Tibial artery (tissue), 4 donors: ENCODE measurements at regions not wholly inside any gene's neighbourhood (a gene's known extent, or its start where the extent isn't known, plus 50 kb on each side); places are given as distances from the start of the nearest gene placed in this dataset.

ENCODE experiments used
- DNase-seq, 2 donors: peaks; one replicate each; pipeline ENCODE4 v3.0.0-alpha.2; 2019
- H3K27ac ChIP-seq, 2 donors: fragments of 200-600 bp; sonication (generic) in 1 of 2; 1 replicate in 1 of 2; 2 replicates in 1 of 2; pipeline ENCODE4 v1.5.1; 2018 to 2019; ENCODE audit warnings: mild to moderate bottlenecking in 1 of 2
- H3K27me3 ChIP-seq, 2 donors: fragments of 200-600 bp; sonication (generic) in 1 of 2; one replicate each; pipeline versions ENCODE4 v1.5.1 to v1.6.0; 2016 to 2019
- H3K36me3 ChIP-seq, 3 donors: fragments of 200-600 bp; sonication (generic) in 2 of 3; one replicate each; pipeline ENCODE4 v1.5.1; 2016 to 2019; ENCODE audit warnings: mild to moderate bottlenecking in 2 of 3
- H3K4me1 ChIP-seq, 4 donors: fragments of 200-600 bp; sonication (generic) in 2 of 4; 1 replicate in 3 of 4; 2 replicates in 1 of 4; pipeline ENCODE4 v1.5.1; 2016 to 2019
- H3K4me3 ChIP-seq, 2 donors: fragments of 200-600 bp; sonication (generic) in 1 of 2; 1 replicate in 1 of 2; 2 replicates in 1 of 2; pipeline ENCODE4 v1.5.1; 2018 to 2019; ENCODE audit warnings: mild to moderate bottlenecking in 2 of 2
- H3K9me3 ChIP-seq, 3 donors: fragments of 200-600 bp; sonication (generic) in 1 of 3; one replicate each; pipeline ENCODE4 v1.5.1; 2016 to 2019
- intact Hi-C: fragments of 100-400 bp; cut with DNase I; formaldehyde crosslinking; loops from one replicate; pipeline ENCODE4 v1.15.0; 2023; ENCODE audit warnings: low total_unique reads
- TF ChIP-seq, protein P1 (sequence below), 2 experiments: fragments of 200-600 bp in 1 of 2; fragments of 450-650 bp in 1 of 2; IDR thresholded peaks; one replicate each; pipeline ENCODE4 v1.5.1; 2017 to 2019; ENCODE audit warnings: antibody characterized with exemption in 2 of 2, mild to moderate bottlenecking in 1 of 2, moderate library complexity in 1 of 2

DNA sequence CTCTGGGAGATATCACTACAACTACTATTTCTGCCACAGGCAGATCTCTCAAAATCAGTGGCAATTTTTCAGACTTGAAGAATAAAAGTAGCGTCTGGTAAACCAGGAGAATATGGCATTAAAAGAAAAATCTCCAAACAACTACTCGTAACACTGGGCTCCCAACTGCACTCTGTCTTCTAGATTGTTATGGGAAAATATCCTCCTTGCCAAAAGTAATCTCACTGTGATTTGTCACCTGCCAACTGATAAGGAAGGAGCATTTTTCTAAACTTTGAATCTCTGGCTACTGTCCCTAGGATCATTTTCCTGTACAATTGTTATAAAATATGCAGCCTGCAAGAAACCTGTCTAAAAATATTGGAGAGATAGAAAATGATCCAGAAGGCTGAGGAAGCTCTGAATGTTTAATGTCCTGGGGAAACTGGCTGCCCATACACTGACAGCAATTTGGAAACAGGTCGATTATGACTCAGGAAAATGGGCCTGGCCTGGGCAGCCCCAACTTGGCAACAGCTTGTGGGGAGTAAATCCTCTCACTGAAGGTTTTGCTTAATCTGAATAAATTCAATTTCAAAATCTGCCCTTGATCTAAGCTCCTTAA lies 90.5 kb upstream of the DBX1 start:
- intact Hi-C loops, result no loop called here
- H3K4me1 ChIP-seq, result no peaks in the 10 kb centered on the region
- H3K27me3 ChIP-seq, result no peaks in the 10 kb centered on the region
- TF ChIP-seq, protein P1, sequence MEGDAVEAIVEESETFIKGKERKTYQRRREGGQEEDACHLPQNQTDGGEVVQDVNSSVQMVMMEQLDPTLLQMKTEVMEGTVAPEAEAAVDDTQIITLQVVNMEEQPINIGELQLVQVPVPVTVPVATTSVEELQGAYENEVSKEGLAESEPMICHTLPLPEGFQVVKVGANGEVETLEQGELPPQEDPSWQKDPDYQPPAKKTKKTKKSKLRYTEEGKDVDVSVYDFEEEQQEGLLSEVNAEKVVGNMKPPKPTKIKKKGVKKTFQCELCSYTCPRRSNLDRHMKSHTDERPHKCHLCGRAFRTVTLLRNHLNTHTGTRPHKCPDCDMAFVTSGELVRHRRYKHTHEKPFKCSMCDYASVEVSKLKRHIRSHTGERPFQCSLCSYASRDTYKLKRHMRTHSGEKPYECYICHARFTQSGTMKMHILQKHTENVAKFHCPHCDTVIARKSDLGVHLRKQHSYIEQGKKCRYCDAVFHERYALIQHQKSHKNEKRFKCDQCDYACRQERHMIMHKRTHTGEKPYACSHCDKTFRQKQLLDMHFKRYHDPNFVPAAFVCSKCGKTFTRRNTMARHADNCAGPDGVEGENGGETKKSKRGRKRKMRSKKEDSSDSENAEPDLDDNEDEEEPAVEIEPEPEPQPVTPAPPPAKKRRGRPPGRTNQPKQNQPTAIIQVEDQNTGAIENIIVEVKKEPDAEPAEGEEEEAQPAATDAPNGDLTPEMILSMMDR (IDR thresholded peaks at IDR 0.05), result no peak
- no peaks in the 10 kb centered on the region for H3K36me3 ChIP-seq
- H3K27ac ChIP-seq, result no peak overlapping the region
- no peak for DNase-seq
- no peak overlapping the region for H3K4me3 ChIP-seq
- H3K9me3 ChIP-seq, result no peaks in the 10 kb centered on the region

DNA sequence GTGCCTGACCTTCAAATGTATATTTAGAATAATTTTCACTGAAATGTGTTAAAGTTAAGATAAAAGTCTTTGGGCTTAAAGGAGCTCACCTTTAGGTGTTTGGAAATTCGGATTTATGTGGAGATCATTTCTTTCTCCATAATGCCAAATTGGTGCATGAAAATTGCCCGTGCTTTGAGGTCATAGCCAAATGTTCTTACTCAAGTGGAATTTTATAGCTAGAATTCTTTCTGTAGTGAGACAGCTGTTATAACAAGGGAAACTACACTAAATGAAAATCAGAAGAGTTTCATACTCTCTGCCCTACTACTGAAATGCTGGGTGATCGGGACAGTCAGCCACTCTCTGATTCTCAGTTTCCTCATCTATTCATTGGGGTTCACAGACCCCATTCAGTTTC lies 89.5 kb upstream of the DBX1 start:
- TF ChIP-seq, protein P1 (IDR thresholded peaks at IDR 0.05), result no peak
- Histone ChIP-seq H3K4me3 (no peak overlapping the region), H3K27ac (no peak overlapping the region), H3K4me1 (no peaks in the 10 kb centered on the region), H3K9me3 (no peaks in the 10 kb centered on the region), H3K27me3 (no peaks in the 10 kb centered on the region), H3K36me3 (no peaks in the 10 kb centered on the region)
- intact Hi-C loops, result no loop called here
- DNase-seq, result no peak

DNA sequence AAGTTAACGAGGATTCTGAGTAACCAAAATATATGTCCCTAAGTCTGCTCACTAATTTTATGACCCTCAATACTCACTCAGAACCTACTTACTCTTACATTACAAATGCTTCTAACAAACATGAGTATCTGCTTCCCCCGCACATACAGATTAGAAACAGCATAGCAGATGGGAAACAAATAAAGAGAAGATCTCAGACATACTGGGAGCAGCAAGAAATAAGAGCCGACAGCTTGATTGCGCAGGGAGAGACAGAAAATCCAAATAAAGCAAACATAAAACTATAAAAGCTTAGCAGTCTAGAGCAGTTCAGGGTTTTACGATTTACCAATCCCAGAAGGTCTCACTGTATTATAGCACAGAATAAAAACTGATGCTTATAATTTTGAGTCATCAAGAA lies 89.1 kb upstream of the DBX1 start:
- Histone ChIP-seq H3K36me3 (no peaks in the 10 kb centered on the region), H3K27ac (no peak overlapping the region)
- TF ChIP-seq, protein P1 (IDR thresholded peaks at IDR 0.05), result no peak

DNA sequence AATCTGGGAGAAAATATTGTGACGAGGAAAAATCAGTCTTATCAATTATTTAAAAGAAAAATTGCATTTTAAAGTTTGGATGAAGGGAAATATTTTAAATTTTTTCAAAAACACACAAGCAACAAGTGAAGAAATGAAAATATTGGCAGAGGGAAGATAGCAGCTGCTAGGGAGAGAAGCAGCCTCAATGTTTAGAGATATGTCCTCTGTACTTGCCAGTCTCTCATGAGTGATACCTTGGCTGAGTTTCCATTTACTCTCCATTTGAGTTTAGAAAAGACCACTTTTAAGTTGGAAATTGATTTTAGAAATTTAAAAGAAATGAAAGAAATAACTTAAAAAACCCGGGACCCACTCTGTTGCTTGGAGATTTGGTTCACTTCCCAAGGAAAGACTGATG lies 88.6 kb upstream of the DBX1 start:
- Histone ChIP-seq H3K36me3 (no peaks in the 10 kb centered on the region), H3K4me3 (no peak overlapping the region), H3K27ac (no peak overlapping the region), H3K9me3 (no peaks in the 10 kb centered on the region), H3K27me3 (no peaks in the 10 kb centered on the region), H3K4me1 (no peaks in the 10 kb centered on the region)
- intact Hi-C loops, result no loop called here
- DNase-seq, result no peak
- TF ChIP-seq, protein P1 (IDR thresholded peaks at IDR 0.05), result no peak

More for the DNA sequence above, 89.1 kb upstream of the DBX1 start:
- intact Hi-C loops, result no loop called here
- Histone ChIP-seq H3K9me3 (no peaks in the 10 kb centered on the region), H3K4me1 (no peaks in the 10 kb centered on the region), H3K4me3 (no peak overlapping the region), H3K27me3 (no peaks in the 10 kb centered on the region)
- no peak for DNase-seq

DNA sequence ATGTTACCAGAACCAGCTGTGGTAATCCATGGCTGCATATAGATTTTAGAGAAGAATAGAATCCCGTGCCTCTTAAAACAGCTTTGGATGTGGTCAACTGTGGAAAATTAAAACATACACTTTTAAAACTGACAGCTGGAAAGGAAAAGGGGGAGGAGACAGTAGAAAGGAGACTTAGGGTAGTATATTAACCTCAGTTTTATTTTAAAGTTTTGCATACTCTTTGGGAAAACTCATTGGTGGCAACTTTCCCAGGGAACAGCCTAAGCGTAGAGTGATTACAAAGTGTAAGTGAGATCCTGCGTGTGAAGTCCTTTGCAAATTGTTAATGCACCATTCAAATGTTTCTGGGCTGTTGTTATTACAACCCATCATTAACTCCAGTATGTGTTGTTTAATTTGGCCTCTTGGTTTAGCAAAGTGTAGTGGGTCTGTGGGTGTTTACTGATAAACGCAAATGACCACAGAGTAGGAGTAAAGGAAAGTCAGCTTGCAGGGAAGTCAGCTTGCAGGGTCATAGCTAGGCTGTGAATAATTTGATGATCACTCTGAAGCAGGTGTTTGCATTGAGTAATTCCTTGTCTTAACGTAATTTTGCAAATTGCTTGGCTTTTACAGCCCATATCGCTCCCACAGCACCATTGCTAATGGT lies 88.0 kb upstream of the DBX1 start:
- Histone ChIP-seq H3K4me1 (no peaks in the 10 kb centered on the region), H3K36me3 (no peaks in the 10 kb centered on the region), H3K9me3 (no peaks in the 10 kb centered on the region), H3K27ac (no peak overlapping the region), H3K27me3 (no peaks in the 10 kb centered on the region), H3K4me3 (no peak overlapping the region)
- no peak for DNase-seq
- intact Hi-C loops, result no loop called here
- TF ChIP-seq, protein P1 (IDR thresholded peaks at IDR 0.05), result no peak
